GM23248 (cell line): ENCODE measurements at regions not wholly inside any gene's neighbourhood (a gene's known extent, or its start where the extent isn't known, plus 50 kb on each side); places are given as distances from the start of the nearest gene placed in this dataset.

Experiments
- EZH2 ChIP-seq: fragments of 200-600 bp; sonication (generic); IDR thresholded peaks from 2 replicates; pipeline ENCODE4 v1.6.1; 2018; ENCODE audit warnings: antibody characterized with exemption, mild to moderate bottlenecking; ENCODE audit not compliant: insufficient read depth, poor library complexity, severe bottlenecking
- EZH2phosphoT487 ChIP-seq: fragments of 200-600 bp; sonication (generic); IDR thresholded peaks from 2 replicates; pipeline ENCODE4 v1.6.1; 2018; ENCODE audit warnings: antibody characterized with exemption, moderate library complexity, mild to moderate bottlenecking, low read depth; ENCODE audit not compliant: insufficient read depth

GRCh38 chr5:34521628-34522290 is 134.4 kb upstream of the RAI14 start:
- no peak for TF ChIP-seq EZH2phosphoT487
- no peak for TF ChIP-seq EZH2
